ENCODE measurements at regions not wholly inside any gene's neighbourhood (a gene's known extent, or its start where the extent isn't known, plus 50 kb on each side); places are given as distances from the start of the nearest gene placed in this dataset.
A peak's percentile ranks its signal among the peaks of the same experiment; 100 is the strongest.

DNA sequence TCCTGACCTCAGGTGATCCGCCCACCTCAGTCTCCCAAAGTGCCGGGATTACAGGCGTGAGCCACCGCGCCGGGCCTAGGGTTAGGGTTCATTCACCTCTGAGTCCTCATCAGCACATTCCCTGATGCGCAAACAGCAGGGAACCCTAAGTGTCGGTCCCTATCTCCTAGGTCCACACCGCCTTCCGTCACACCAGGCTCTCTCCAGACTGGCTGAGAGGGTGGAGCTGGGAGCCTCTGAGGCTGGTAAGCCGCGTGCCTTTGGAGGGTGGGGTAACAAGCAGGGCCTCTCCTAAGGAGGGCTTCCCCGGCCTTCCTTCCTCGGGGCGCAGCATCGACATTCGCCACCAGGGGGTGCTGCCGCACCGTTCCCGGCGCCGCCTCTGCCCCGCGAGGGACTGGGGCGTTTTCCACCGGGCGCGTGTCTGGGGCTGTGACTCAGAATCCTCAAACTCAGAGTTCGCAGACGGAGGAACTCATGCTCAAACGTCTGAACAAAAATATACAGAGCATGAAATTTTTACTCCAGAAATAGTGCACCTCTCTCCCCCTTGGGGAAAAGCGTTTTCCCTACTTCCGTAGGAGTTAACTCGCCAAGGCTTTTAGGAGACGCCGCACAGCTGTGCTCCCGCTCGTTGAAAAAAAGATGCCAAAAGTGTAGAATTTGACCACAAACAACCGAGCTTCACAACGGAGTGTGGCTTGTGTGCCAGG, 63.9 kb upstream of the ASAP2 start:
- Mint-ChIP-seq H3K4me1 (no peaks in the 10 kb centered on the region), H3K9me3 (no peaks in the 10 kb centered on the region), H3K27ac (no peak overlapping the region), H3K4me3 (no peak overlapping the region), H3K36me3 (ENCODE audit: low read depth) (no peaks in the 10 kb centered on the region), H3K27me3 (peaks cover 21% of the 10 kb centered on the region)
- ATAC-seq: peak; percentile 89
- DNase-seq: peak; percentile 90

DNA sequence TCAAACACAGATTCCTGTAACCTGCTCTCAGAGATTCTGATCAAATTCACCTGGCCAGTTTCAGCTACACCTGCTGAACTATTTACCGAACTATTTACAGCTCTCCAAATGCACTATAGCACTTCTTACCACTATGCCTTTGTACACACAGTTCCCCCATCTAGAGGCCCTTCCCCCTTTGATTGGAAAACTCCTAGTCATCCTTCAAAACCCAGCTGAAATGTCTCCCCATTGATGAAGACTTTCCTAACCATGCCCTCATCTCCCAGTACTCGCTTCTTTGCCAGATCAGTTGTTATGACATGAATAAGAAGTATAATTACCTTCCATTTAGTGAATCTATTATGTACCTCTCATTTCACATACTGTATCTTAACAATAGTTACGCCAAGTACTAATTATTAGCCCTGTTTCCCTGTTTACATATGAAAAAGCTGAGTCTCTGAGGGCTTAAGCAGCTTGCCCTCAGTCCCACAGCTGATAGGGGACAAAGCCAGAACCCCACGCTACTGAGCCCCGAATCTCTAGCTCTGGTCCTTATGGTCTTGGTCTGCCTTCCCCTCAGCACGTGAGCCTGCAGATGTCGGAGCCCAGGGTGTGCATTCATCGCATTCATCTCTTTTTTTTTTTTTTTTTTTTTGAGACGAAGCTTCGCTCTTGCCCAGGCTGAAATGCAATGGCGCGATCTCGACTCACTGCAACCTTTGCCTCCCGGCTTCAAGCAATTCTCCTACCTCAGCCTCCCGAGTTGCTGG, 64.7 kb upstream of the ASAP2 start:
- Mint-ChIP-seq H3K9me3 (no peaks in the 10 kb centered on the region), H3K27ac (no peak overlapping the region), H3K27me3 (peaks cover 21% of the 10 kb centered on the region), H3K4me3 (no peak overlapping the region), H3K36me3 (ENCODE audit: low read depth) (no peaks in the 10 kb centered on the region), H3K4me1 (no peaks in the 10 kb centered on the region)
- ATAC-seq (no peak), DNase-seq (no peak)

DNA sequence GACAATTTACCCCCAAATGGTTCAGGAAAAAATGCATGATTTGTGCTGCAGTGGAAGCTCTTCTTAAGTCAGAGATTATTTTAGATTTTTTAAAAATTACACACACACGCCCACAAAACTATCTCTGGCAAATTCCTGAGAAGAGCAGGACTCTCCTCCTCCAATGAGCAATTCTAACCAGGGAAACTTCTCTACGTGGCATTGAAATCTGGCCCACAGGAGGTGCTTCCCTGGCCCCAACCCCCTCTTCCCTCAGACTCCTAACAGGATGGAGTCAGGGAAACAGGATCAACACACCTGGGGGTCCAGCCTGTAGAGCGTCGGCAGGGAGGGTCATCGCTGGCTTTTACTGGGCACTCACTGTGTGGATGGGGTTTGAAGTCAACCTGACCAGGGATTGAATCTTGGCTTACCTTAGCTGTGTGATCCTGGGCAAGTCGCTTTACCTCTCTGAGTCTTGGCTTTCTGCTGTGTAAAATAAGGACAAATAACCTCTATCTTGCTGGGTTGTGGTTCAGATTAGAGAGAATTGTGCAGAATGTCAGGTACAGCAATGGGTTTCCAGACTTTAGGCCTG, 65.4 kb upstream of the ASAP2 start:
- Mint-ChIP-seq H3K4me1 (no peaks in the 10 kb centered on the region), H3K27ac (no peak overlapping the region), H3K4me3 (no peak overlapping the region), H3K27me3 (peaks cover 19% of the 10 kb centered on the region), H3K36me3 (ENCODE audit: low read depth) (no peaks in the 10 kb centered on the region), H3K9me3 (no peaks in the 10 kb centered on the region)
- ATAC-seq: no peak
- no peak for DNase-seq

DNA sequence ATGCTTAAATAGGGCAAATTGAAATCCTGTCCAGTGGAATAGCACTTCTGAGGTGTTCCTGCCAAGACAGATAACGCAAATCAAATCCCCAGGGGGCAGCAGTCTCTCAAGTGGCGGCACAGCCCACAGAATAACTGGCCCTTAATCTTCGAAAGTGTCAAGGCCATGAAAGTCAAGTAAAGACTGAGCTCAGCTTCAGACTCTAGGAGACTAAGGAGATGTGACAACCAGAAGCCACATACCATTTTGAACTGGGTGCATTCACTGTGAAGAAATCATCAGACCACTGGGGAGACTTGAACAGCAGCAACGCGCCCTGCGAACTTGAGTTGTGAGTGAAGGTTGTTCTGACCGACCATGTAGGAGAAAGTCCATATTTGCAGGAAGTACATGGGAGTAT, 66.0 kb upstream of the ASAP2 start:
- Mint-ChIP-seq H3K27ac (no peak overlapping the region), H3K36me3 (ENCODE audit: low read depth) (no peaks in the 10 kb centered on the region), H3K4me3 (no peak overlapping the region), H3K27me3 (peaks cover 19% of the 10 kb centered on the region), H3K4me1 (no peaks in the 10 kb centered on the region), H3K9me3 (no peaks in the 10 kb centered on the region)
- ATAC-seq: no peak
- no peak for DNase-seq

DNA sequence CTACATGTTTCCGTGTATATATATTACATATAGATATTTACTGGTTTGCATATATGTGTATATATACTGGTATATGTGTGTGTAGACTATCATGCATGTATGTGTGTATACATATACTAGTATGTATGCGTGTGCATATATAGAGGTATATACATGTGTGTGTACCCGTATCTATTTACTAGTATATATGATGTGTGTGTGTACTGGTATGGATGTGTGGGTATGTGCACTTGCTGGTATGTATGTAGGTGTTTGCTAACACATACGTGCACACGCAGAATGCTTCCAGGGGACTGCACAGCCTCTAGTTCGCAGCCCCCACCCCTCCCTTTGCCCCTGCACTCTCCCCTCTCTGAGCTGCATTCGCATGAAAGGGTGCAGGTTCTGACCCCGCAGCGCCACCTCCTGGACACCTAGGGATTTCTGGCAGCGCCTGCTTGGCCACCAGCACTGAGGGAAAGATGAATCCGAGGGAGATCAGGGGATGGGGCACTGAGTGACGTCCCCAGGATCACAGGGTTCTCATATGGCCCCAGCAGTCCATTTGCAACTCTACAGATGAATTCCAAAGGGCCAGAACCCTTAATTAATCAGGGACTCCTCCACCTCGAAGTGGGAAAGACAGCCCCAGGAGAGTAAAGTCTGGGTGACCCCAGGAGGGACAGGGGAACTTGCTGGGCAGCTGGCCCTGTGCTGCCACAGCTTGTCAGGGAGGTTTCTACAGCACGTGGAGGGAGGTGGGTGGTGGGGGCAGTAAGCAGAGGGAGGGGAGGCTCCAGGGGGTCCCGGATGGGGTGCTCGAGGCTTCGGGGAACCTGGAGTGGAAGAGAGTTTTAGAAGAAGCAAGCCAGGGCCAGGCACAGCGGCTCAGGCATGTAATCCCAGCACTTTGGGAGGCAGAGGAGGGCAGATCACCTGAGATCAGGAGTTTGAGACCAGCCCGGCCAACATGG, 66.8 kb upstream of the ASAP2 start:
- peaks cover 16% of the 10 kb centered on the region for H3K27me3 Mint-ChIP-seq
- H3K9me3 Mint-ChIP-seq: no peaks in the 10 kb centered on the region
- DNase-seq (peak; percentile 80), ATAC-seq (no peak)
- no peaks in the 10 kb centered on the region for H3K36me3 Mint-ChIP-seq (ENCODE audit: low read depth)
- H3K4me3 Mint-ChIP-seq: no peak overlapping the region
- H3K27ac Mint-ChIP-seq: no peak overlapping the region
- no peaks in the 10 kb centered on the region for H3K4me1 Mint-ChIP-seq

DNA sequence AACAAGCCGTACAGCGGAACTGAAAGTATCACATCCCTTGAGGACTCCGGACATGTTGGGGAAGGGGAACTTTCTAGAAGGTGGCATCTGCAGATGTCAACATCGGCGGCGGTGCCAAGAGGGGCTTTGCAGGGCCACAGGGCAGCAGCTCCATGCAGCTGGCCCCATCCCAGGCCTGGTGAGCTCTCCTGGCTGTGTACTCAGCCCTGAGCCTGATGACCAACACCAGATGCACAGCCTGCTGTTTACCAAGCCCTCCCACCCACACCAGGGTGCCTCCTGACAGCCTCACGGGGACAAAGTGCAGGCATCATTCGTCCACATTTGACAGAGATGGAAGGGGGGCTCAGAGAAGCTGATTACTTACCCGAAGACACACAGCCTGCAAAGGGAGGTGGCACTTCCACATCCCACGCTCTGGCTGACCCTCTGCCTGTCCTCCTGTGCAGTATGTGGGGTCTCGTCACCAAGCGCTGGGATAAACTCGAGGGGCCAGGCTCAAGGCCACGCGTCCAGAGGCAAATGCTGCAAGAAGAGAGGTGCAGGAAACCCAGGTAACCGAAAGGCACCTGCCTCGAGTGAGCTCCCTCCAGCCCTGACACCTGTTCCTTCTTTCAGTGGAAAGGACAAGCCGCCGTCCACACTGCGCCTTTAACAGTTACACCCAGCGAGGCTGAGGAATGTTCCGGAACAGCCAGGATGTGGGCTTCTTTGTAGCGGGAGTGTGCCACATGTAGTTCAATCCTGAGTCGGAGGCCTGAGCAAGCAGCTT, 69.0 kb upstream of the ASAP2 start:
- no peak overlapping the region for H3K4me3 Mint-ChIP-seq
- H3K4me1 Mint-ChIP-seq: no peaks in the 10 kb centered on the region
- H3K36me3 Mint-ChIP-seq (ENCODE audit: low read depth): no peaks in the 10 kb centered on the region
- H3K9me3 Mint-ChIP-seq: peaks cover 7% of the 10 kb centered on the region
- peaks cover 7% of the 10 kb centered on the region for H3K27me3 Mint-ChIP-seq
- ATAC-seq (no peak), DNase-seq (no peak)
- no peak overlapping the region for H3K27ac Mint-ChIP-seq

DNA sequence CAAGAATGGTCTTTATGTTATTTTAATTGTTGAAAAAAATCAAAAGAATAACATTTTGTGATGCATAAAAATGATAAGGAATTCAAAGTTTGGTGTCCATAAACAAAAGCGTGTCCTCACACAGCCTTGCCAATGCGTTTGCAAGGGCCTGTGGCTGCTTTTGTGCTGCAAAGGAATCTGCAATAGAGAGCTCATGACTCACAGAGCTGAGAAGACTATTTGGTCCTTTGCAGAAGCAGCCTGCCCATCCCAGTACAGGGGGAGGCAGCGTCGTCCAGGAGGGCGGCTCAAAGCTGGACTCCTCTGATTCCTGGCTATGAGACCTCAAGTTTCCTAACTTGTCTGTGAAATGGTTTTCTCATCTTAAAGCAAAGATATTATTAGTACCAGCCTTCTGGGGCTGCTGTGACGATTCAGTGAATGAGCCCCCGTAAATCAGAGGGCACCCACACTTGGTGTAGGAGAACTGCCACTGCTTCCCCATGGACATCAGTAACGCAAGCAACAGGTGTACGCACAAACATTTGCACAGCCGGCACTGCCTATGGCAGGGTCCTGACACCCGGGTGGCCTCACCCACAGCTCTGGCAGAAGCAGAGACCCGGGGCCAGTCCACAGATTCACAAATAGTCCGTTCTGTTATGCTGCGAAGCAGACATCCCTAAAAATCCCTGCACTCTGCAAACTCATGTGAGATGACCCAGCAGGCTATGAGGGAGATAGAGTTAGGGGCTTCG, 70.6 kb upstream of the ASAP2 start:
- H3K36me3 Mint-ChIP-seq (ENCODE audit: low read depth): no peaks in the 10 kb centered on the region
- H3K4me3 Mint-ChIP-seq: no peak overlapping the region

DNA sequence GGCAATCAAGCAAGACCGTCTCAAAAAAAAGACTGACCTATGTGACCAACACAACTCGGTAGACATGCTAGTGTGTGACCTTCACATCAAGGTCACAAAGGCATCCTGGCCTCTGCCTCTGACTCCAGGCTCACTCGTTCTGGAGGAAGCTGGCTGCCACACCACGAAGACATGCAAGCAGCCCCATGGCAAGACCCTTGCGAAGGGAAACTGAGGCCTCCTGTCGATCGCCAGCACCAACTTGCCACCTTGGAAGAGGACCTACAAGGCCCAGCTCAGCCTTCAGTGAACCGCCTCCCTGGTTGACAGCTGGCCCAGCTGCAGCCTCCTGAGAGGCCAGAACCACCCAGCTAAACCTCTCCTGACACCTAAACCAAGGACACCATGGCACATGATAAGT, 79.3 kb upstream of the ASAP2 start:
- ATAC-seq: no peak
- no peaks in the 10 kb centered on the region for H3K9me3 Mint-ChIP-seq
- H3K36me3 Mint-ChIP-seq (ENCODE audit: low read depth): no peaks in the 10 kb centered on the region
- peaks cover 6% of the 10 kb centered on the region for H3K27me3 Mint-ChIP-seq
- no peak overlapping the region for H3K27ac Mint-ChIP-seq
- DNase-seq: no peak
- no peak overlapping the region for H3K4me3 Mint-ChIP-seq
- H3K4me1 Mint-ChIP-seq: no peaks in the 10 kb centered on the region

More for the DNA sequence above, 70.6 kb upstream of the ASAP2 start:
- Mint-ChIP-seq H3K27ac (no peak overlapping the region), H3K27me3 (peaks cover 9% of the 10 kb centered on the region), H3K9me3 (peaks cover 7% of the 10 kb centered on the region), H3K4me1 (no peaks in the 10 kb centered on the region)
- no peak for ATAC-seq
- no peak for DNase-seq

DNA sequence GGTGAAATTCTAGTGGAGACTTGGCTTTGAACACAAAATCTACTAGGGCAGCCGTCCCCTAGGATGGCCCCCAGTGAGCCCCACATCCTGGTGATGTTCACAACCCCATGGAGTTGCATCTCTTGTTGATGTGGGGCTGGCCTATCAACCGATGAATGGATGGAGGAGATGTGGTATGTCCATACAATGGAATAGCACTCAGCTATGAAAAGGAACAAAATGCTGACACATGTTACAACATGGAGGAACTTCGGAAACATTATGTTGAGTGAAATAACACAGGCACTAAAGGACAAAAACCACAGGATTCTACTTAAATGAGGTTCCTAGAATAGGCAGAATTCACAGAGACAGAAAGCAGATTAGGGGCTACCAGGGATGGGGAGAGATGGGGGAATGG, 80.1 kb upstream of the ASAP2 start:
- no peak overlapping the region for H3K4me3 Mint-ChIP-seq
- H3K9me3 Mint-ChIP-seq: no peaks in the 10 kb centered on the region
- DNase-seq (no peak), ATAC-seq (no peak)
- H3K4me1 Mint-ChIP-seq: no peaks in the 10 kb centered on the region
- H3K36me3 Mint-ChIP-seq (ENCODE audit: low read depth): no peaks in the 10 kb centered on the region
- H3K27ac Mint-ChIP-seq: no peak overlapping the region
- H3K27me3 Mint-ChIP-seq: peaks cover 6% of the 10 kb centered on the region

DNA sequence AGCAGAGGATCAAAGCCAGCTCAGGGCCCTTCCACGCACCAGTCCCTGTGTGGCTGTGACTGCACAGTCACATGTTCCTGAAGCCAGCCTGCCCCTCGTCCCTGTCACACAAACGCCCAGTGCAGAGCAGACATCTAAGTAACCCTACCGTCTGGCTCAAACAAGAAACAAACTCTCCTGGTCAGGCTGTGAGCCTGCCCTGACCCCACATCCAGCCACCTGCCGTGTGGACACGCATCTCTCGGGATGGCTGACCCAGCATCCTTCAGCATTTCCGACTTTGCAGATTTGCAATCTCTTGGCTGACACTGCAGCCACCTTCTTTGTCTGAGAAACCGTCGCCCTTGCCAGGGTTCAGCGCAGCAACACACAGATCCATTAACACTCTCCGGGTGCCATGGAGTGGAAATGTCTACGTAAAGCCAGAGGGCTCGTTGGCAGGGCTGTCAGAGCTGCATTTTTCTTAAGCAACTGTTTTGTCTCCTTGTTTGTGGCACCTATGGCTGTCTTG, 82.3 kb upstream of the ASAP2 start:
- Mint-ChIP-seq H3K4me3 (no peak overlapping the region), H3K9me3 (no peaks in the 10 kb centered on the region), H3K36me3 (ENCODE audit: low read depth) (no peaks in the 10 kb centered on the region), H3K27ac (no peak overlapping the region), H3K27me3 (no peaks in the 10 kb centered on the region), H3K4me1 (no peaks in the 10 kb centered on the region)
- DNase-seq (no peak), ATAC-seq (no peak)

DNA sequence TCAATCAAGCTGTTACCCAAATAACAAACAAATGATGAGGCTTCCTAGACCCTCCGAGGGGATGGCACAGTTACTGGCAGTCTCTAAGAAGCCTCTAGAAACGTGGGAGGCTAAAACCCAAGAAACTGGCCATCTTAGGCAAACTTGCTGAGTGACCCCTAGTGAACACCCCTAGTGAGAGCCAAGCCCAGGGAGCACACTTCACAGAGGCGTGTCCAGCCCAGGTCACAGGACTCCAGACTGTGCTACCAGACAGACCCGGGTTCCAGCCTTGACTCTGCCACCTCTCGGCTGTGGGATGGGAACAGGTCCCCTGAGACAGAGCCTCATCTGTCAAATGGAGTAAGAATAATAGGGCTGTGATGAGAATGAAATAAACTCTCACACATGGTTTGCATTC, 83.5 kb upstream of the ASAP2 start:
- Mint-ChIP-seq H3K4me3 (no peak overlapping the region), H3K27ac (no peak overlapping the region), H3K36me3 (ENCODE audit: low read depth) (no peaks in the 10 kb centered on the region), H3K27me3 (no peaks in the 10 kb centered on the region), H3K9me3 (no peaks in the 10 kb centered on the region), H3K4me1 (no peaks in the 10 kb centered on the region)
- ATAC-seq (no peak), DNase-seq (no peak)

DNA sequence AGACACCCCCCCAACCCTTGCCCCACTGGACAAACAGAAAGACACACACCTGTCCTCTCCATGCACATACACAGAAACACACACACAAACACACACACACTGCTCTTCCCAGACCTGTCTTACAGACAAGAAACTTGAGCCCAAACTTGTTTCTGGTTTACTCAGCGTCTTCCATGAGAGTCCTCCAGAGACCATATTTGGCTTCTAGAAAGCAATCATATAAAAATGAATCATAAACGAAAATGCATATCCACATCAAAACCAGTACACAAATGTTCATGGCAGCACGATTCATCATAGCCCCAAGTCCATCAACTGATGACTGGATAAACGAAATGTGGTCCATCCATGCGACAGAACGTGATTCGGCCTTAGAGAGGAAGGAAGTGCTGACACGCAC, 84.2 kb upstream of the ASAP2 start:
- Mint-ChIP-seq H3K9me3 (no peaks in the 10 kb centered on the region), H3K36me3 (ENCODE audit: low read depth) (no peaks in the 10 kb centered on the region), H3K27me3 (peaks cover 2% of the 10 kb centered on the region), H3K4me1 (no peaks in the 10 kb centered on the region), H3K4me3 (no peak overlapping the region), H3K27ac (no peak overlapping the region)
- DNase-seq: no peak
- no peak for ATAC-seq

DNA sequence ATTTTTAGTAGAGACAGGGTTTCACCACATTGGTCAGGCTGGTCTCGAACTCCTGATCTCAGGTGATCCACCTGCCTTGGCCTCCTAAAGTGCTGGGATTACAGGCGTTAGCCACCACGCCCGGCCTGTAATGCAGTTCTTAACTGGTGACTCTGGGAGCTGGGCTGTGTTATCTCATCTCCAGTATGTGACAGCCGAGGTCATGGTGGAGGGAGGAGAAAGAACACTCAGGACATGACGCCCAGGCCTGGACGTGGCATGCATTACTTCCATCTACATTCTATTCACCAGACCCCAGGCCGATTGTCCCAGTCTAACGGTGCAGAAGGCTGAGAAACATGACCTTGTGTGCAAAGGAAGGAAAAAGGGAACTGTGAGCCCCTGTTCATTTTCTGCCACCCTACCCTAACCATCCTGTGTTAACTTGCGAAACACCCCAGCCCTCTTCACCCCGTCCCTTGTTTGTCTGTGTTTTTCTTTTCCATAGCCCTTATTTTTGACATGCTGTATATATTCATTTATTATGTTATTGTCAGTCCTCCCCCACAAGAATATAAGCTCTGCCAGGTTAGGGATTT, 88.1 kb upstream of the ASAP2 start:
- Mint-ChIP-seq H3K4me1 (no peaks in the 10 kb centered on the region), H3K27me3 (peaks cover 2% of the 10 kb centered on the region), H3K36me3 (ENCODE audit: low read depth) (no peaks in the 10 kb centered on the region), H3K27ac (no peak overlapping the region), H3K4me3 (no peak overlapping the region), H3K9me3 (no peaks in the 10 kb centered on the region)
- DNase-seq (no peak), ATAC-seq (no peak)
